GM23338 (cell line): ENCODE measurements at regions not wholly inside any gene's neighbourhood (a gene's known extent, or its start where the extent isn't known, plus 50 kb on each side); places are given as distances from the start of the nearest gene placed in this dataset.

Experiments used
- ATAC-seq: fragments of 200-7000 bp; cut with Tn5 transposase; 3 replicates; pipeline ENCODE4 v1.9.1; 2020
- DNase-seq: peaks from one replicate; pipeline ENCODE4 v3.0.0-alpha.2; 2015; ENCODE audit warnings: low spot score
- H2AFZ ChIP-seq: fragments of 200-600 bp; sonication (generic); 2 replicates; pipeline ENCODE4 v1.8.0; 2016; ENCODE audit warnings: antibody characterized with exemption, mild to moderate bottlenecking, moderate library complexity
- H3F3A ChIP-seq: fragments of 200-600 bp; sonication (generic); replicated peaks from 2 replicates; pipeline ENCODE4 v1.8.0; 2017; ENCODE audit warnings: antibody characterized with exemption, mixed run types, low read depth
- H3K27ac ChIP-seq: fragments of 200-600 bp; sonication (generic); 2 replicates; pipeline ENCODE4 v1.6.1; 2016; ENCODE audit warnings: low read depth
- H3K27me3 ChIP-seq: fragments of 200-600 bp; sonication (generic); 2 replicates; pipeline ENCODE4 v1.8.0; 2016; ENCODE audit warnings: mild to moderate bottlenecking, mixed run types, moderate library complexity; ENCODE audit not compliant: insufficient read depth
- H3K36me3 ChIP-seq: fragments of 200-600 bp; sonication (generic); 2 replicates; pipeline ENCODE4 v1.8.0; 2016; ENCODE audit warnings: mild to moderate bottlenecking; ENCODE audit not compliant: insufficient read depth
- H3K4me1 ChIP-seq: fragments of 200-600 bp; sonication (generic); 2 replicates; pipeline ENCODE4 v1.8.0; 2016; ENCODE audit warnings: mild to moderate bottlenecking, moderate library complexity; ENCODE audit not compliant: insufficient read depth
- H3K4me2 ChIP-seq: fragments of 200-600 bp; sonication (generic); 2 replicates; pipeline ENCODE4 v1.7.1; 2017; ENCODE audit warnings: mixed run types
- H3K4me3 ChIP-seq: fragments of 200-600 bp; sonication (generic); 2 replicates; pipeline ENCODE4 v1.6.1; 2016; ENCODE audit warnings: mixed run types
- H3K79me2 ChIP-seq: fragments of 200-600 bp; sonication (generic); replicated peaks from 2 replicates; pipeline ENCODE4 v1.8.0; 2017; ENCODE audit warnings: mild to moderate bottlenecking; ENCODE audit not compliant: insufficient read depth
- H3K9me2 ChIP-seq: fragments of 200-600 bp; sonication (generic); 2 replicates; pipeline ENCODE4 v1.8.0; 2017; ENCODE audit not compliant: insufficient read depth
- H4K20me1 ChIP-seq: fragments of 200-600 bp; sonication (generic); replicated peaks from 2 replicates; pipeline ENCODE4 v1.8.0; 2017; ENCODE audit warnings: mild to moderate bottlenecking; ENCODE audit not compliant: insufficient read depth
- H3K27ac Mint-ChIP-seq: 2 replicates; pipeline ENCODE4 v1.8.0; 2020; ENCODE audit warnings: inconsistent platforms, mild to moderate bottlenecking, moderate library complexity, mixed read lengths
- H3K27me3 Mint-ChIP-seq: 3 replicates; pipeline ENCODE4 v1.8.0; 2022; ENCODE audit warnings: low read depth, mild to moderate bottlenecking, moderate library complexity, mixed read lengths, inconsistent platforms; ENCODE audit not compliant: insufficient read depth, poor library complexity
- H3K36me3 Mint-ChIP-seq: 3 replicates; pipeline ENCODE4 v1.8.0; 2021; ENCODE audit warnings: low read depth, mild to moderate bottlenecking, inconsistent platforms, moderate library complexity, mixed read lengths
- H3K4me1 Mint-ChIP-seq: 3 replicates; pipeline ENCODE4 v1.8.0; 2020; ENCODE audit warnings: mild to moderate bottlenecking, inconsistent platforms, mixed read lengths
- H3K4me3 Mint-ChIP-seq: 3 replicates; pipeline ENCODE4 v1.8.0; 2021; ENCODE audit warnings: moderate library complexity, mild to moderate bottlenecking, inconsistent platforms, mixed read lengths
- H3K9me3 Mint-ChIP-seq: 3 replicates; pipeline ENCODE4 v1.8.0; 2020; ENCODE audit warnings: moderate library complexity, mild to moderate bottlenecking, inconsistent platforms, mixed read lengths
- CREB1 ChIP-seq: fragments of 250-450 bp; sonication (Bioruptor Pico); IDR thresholded peaks from 2 replicates; pipeline ENCODE4 v1.5.0; 2020; ENCODE audit warnings: low read depth, mild to moderate bottlenecking, moderate library complexity
- ETS1 ChIP-seq: IDR thresholded peaks from 2 replicates; pipeline ENCODE4 v1.6.1; 2016; ENCODE audit warnings: antibody characterized with exemption
- EZH2 ChIP-seq: fragments of 200-600 bp; sonication (generic); IDR thresholded peaks from one replicate; pipeline ENCODE4 v1.8.0; 2017; ENCODE audit warnings: antibody characterized with exemption, mild to moderate bottlenecking, low read depth; ENCODE audit not compliant: unreplicated experiment
- EZH2phosphoT487 ChIP-seq: fragments of 200-600 bp; sonication (generic); IDR thresholded peaks from one replicate; pipeline ENCODE4 v1.8.1; 2018; ENCODE audit warnings: antibody characterized with exemption; ENCODE audit not compliant: unreplicated experiment
- JUNB ChIP-seq: IDR thresholded peaks from one replicate; pipeline ENCODE4 v1.6.1; 2016; ENCODE audit warnings: antibody characterized with exemption; ENCODE audit not compliant: unreplicated experiment
- NANOG ChIP-seq: IDR thresholded peaks from 2 replicates; pipeline ENCODE4 v1.6.1; 2016; ENCODE audit warnings: antibody characterized with exemption, borderline replicate concordance
- POLR2AphosphoS5 ChIP-seq: IDR thresholded peaks from 2 replicates; pipeline ENCODE4 v1.6.1; 2016; ENCODE audit warnings: antibody characterized with exemption, low read depth
- STAT1 ChIP-seq: IDR thresholded peaks from one replicate; pipeline ENCODE4 v1.6.1; 2016; ENCODE audit warnings: antibody characterized with exemption; ENCODE audit not compliant: unreplicated experiment
- ZNF114 ChIP-seq: fragments of 250-450 bp; sonication (Bioruptor Pico); IDR thresholded peaks from 2 replicates; pipeline ENCODE4 v1.5.0; 2020; ENCODE audit warnings: mild to moderate bottlenecking, moderate library complexity
- ZNF331 ChIP-seq: fragments of 250-450 bp; sonication (Bioruptor Pico); IDR thresholded peaks from 2 replicates; pipeline ENCODE4 v1.5.0; 2020; ENCODE audit warnings: low read depth, mild to moderate bottlenecking, moderate library complexity
- TF ChIP-seq, protein P1 (sequence below): IDR thresholded peaks from one replicate; pipeline ENCODE4 v1.6.1; 2018; ENCODE audit warnings: antibody characterized with exemption; ENCODE audit not compliant: unreplicated experiment
- TF ChIP-seq, protein P2 (sequence below): fragments of 250-450 bp; sonication (Bioruptor Pico); IDR thresholded peaks from 2 replicates; pipeline ENCODE4 v1.5.0; 2020; ENCODE audit warnings: mild to moderate bottlenecking, moderate library complexity
- TF ChIP-seq, protein P3 (sequence below), 2 experiments: fragments of 200-600 bp in 1 of 2; sonication (generic) in 1 of 2; conservative IDR thresholded peaks; 2 replicates each; pipeline versions ENCODE4 v1.5.1 to v1.6.1; 2016 to 2017; ENCODE audit warnings: antibody characterized with exemption in 2 of 2, low read depth in 2 of 2, mild to moderate bottlenecking in 2 of 2, moderate library complexity in 1 of 2

GRCh38 chr5:114957384-114957783 is 212.3 kb downstream of the TRIM36 start:
- DNase-seq (no peak), ATAC-seq (no peak)
- Mint-ChIP-seq H3K4me3 (no peak overlapping the region), H3K4me1 (no peaks in the 10 kb centered on the region), H3K9me3 (peaks cover 21% of the 10 kb centered on the region; the same call in 2 of the 3 replicates), H3K27me3 (no peaks in the 10 kb centered on the region), H3K36me3 (no peaks in the 10 kb centered on the region; the same call in 1 of the 3 replicates), H3K27ac (no peak overlapping the region)
- peaks cover 21% of the 10 kb centered on the region for H3K9me2 ChIP-seq
- no peak overlapping the region for H3K4me2 ChIP-seq
- no peaks in the 10 kb centered on the region for H3K4me1 ChIP-seq
- no peaks in the 10 kb centered on the region for H3K36me3 ChIP-seq
- H3K27me3 ChIP-seq, result no peaks in the 10 kb centered on the region
- no peaks in the 10 kb centered on the region for H3K79me2 ChIP-seq
- TF ChIP-seq ZNF114 (no peak), STAT1 (no peak), EZH2phosphoT487 (no peak), ZNF331 (no peak), EZH2 (no peak), JUNB (no peak), NANOG (no peak), ETS1 (no peak), POLR2AphosphoS5 (no peak), CREB1 (no peak)
- TF ChIP-seq, protein P1, sequence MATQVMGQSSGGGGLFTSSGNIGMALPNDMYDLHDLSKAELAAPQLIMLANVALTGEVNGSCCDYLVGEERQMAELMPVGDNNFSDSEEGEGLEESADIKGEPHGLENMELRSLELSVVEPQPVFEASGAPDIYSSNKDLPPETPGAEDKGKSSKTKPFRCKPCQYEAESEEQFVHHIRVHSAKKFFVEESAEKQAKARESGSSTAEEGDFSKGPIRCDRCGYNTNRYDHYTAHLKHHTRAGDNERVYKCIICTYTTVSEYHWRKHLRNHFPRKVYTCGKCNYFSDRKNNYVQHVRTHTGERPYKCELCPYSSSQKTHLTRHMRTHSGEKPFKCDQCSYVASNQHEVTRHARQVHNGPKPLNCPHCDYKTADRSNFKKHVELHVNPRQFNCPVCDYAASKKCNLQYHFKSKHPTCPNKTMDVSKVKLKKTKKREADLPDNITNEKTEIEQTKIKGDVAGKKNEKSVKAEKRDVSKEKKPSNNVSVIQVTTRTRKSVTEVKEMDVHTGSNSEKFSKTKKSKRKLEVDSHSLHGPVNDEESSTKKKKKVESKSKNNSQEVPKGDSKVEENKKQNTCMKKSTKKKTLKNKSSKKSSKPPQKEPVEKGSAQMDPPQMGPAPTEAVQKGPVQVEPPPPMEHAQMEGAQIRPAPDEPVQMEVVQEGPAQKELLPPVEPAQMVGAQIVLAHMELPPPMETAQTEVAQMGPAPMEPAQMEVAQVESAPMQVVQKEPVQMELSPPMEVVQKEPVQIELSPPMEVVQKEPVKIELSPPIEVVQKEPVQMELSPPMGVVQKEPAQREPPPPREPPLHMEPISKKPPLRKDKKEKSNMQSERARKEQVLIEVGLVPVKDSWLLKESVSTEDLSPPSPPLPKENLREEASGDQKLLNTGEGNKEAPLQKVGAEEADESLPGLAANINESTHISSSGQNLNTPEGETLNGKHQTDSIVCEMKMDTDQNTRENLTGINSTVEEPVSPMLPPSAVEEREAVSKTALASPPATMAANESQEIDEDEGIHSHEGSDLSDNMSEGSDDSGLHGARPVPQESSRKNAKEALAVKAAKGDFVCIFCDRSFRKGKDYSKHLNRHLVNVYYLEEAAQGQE, result no peak
- TF ChIP-seq, protein P2, sequence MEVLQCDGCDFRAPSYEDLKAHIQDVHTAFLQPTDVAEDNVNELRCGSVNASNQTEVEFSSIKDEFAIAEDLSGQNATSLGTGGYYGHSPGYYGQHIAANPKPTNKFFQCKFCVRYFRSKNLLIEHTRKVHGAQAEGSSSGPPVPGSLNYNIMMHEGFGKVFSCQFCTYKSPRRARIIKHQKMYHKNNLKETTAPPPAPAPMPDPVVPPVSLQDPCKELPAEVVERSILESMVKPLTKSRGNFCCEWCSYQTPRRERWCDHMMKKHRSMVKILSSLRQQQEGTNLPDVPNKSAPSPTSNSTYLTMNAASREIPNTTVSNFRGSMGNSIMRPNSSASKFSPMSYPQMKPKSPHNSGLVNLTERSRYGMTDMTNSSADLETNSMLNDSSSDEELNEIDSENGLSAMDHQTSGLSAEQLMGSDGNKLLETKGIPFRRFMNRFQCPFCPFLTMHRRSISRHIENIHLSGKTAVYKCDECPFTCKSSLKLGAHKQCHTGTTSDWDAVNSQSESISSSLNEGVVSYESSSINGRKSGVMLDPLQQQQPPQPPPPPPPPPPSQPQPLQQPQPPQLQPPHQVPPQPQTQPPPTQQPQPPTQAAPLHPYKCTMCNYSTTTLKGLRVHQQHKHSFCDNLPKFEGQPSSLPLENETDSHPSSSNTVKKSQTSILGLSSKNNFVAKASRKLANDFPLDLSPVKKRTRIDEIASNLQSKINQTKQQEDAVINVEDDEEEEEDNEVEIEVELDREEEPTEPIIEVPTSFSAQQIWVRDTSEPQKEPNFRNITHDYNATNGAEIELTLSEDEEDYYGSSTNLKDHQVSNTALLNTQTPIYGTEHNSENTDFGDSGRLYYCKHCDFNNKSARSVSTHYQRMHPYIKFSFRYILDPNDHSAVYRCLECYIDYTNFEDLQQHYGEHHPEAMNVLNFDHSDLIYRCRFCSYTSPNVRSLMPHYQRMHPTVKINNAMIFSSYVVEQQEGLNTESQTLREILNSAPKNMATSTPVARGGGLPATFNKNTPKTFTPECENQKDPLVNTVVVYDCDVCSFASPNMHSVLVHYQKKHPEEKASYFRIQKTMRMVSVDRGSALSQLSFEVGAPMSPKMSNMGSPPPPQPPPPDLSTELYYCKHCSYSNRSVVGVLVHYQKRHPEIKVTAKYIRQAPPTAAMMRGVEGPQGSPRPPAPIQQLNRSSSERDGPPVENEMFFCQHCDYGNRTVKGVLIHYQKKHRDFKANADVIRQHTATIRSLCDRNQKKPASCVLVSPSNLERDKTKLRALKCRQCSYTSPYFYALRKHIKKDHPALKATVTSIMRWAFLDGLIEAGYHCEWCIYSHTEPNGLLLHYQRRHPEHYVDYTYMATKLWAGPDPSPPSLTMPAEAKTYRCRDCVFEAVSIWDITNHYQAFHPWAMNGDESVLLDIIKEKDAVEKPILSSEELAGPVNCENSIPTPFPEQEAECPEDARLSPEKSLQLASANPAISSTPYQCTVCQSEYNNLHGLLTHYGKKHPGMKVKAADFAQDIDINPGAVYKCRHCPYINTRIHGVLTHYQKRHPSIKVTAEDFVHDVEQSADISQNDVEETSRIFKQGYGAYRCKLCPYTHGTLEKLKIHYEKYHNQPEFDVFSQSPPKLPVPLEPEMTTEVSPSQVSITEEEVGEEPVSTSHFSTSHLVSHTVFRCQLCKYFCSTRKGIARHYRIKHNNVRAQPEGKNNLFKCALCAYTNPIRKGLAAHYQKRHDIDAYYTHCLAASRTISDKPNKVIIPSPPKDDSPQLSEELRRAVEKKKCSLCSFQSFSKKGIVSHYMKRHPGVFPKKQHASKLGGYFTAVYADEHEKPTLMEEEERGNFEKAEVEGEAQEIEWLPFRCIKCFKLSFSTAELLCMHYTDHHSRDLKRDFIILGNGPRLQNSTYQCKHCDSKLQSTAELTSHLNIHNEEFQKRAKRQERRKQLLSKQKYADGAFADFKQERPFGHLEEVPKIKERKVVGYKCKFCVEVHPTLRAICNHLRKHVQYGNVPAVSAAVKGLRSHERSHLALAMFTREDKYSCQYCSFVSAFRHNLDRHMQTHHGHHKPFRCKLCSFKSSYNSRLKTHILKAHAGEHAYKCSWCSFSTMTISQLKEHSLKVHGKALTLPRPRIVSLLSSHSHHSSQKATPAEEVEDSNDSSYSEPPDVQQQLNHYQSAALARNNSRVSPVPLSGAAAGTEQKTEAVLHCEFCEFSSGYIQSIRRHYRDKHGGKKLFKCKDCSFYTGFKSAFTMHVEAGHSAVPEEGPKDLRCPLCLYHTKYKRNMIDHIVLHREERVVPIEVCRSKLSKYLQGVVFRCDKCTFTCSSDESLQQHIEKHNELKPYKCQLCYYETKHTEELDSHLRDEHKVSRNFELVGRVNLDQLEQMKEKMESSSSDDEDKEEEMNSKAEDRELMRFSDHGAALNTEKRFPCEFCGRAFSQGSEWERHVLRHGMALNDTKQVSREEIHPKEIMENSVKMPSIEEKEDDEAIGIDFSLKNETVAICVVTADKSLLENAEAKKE, result no peak
- TF ChIP-seq, protein P3, sequence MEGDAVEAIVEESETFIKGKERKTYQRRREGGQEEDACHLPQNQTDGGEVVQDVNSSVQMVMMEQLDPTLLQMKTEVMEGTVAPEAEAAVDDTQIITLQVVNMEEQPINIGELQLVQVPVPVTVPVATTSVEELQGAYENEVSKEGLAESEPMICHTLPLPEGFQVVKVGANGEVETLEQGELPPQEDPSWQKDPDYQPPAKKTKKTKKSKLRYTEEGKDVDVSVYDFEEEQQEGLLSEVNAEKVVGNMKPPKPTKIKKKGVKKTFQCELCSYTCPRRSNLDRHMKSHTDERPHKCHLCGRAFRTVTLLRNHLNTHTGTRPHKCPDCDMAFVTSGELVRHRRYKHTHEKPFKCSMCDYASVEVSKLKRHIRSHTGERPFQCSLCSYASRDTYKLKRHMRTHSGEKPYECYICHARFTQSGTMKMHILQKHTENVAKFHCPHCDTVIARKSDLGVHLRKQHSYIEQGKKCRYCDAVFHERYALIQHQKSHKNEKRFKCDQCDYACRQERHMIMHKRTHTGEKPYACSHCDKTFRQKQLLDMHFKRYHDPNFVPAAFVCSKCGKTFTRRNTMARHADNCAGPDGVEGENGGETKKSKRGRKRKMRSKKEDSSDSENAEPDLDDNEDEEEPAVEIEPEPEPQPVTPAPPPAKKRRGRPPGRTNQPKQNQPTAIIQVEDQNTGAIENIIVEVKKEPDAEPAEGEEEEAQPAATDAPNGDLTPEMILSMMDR (conservative IDR thresholded peaks at IDR 0.05; ENCODE audit: low read depth in 2 of 2), result no peak
- no peak overlapping the region for H2AFZ ChIP-seq
- no peak overlapping the region for H3K27ac ChIP-seq
- H4K20me1 ChIP-seq, result no peaks in the 10 kb centered on the region
- H3K4me3 ChIP-seq, result no peak overlapping the region
- H3F3A ChIP-seq, result no peaks in the 10 kb centered on the region
